Caco-2 (cell line): ENCODE measurements at regions not wholly inside any gene's neighbourhood (a gene's known extent, or its start where the extent isn't known, plus 50 kb on each side); places are given as distances from the start of the nearest gene placed in this dataset.

ENCODE experiments used
- BruUV-seq: library from RNA; stranded (reverse); fragments of 400-500 nt; replicated peaks from 2 replicates; lab custom pipeline; 2021; lab: Mats Ljungman, UMichigan
- CTCF ChIA-PET: fragments of 300-600 bp; sonication (Branson Sonifier 250); formaldehyde crosslinking; loops from one replicate; lab custom pipeline; 2022; ENCODE audit warnings: antibody characterized with exemption; lab: Charles Lee
- POLR2A ChIA-PET: fragments of 300-600 bp; sonication (Branson Sonifier 250); formaldehyde crosslinking; loops from one replicate; lab custom pipeline; 2022; ENCODE audit warnings: antibody characterized with exemption; lab: Charles Lee
- DNase-seq, 2 experiments: peaks; one replicate each; pipeline versions ENCODE4 v3.0.0 to v3.0.0-alpha.2; 2020 to 2022
- H3K27me3 ChIP-seq: replicated peaks from 2 replicates; pipeline ENCODE4 v1.6.0; 2011; ENCODE audit warnings: low read length; ENCODE audit not compliant: control insufficient read depth, insufficient read depth
- H3K36me3 ChIP-seq: 2 replicates; pipeline ENCODE4 v1.5.1; 2011; ENCODE audit warnings: low read length; ENCODE audit not compliant: control insufficient read depth, insufficient read depth
- H3K4me1 ChIP-seq: fragments of 250-450 bp; sonication (Bioruptor Pico); 2 replicates; pipeline ENCODE4 v1.5.1; 2020; ENCODE audit warnings: mild to moderate bottlenecking
- H3K4me3 ChIP-seq: 2 replicates; pipeline ENCODE4 v1.5.1; 2011; ENCODE audit warnings: low read depth, mild to moderate bottlenecking, control low read depth, low read length
- H3K9me3 ChIP-seq: fragments of 250-450 bp; sonication (Bioruptor Pico); 2 replicates; pipeline ENCODE4 v1.5.1; 2020; ENCODE audit warnings: mild to moderate bottlenecking, moderate library complexity
- H3K27ac Mint-ChIP-seq: one replicate; pipeline ENCODE4 v1.8.0; 2022; ENCODE audit warnings: mixed read lengths; ENCODE audit not compliant: unreplicated experiment
- H3K27me3 Mint-ChIP-seq: one replicate; pipeline ENCODE4 v1.8.0; 2022; ENCODE audit warnings: mixed read lengths; ENCODE audit not compliant: insufficient read depth, unreplicated experiment
- H3K36me3 Mint-ChIP-seq: one replicate; pipeline ENCODE4 v1.8.0; 2022; ENCODE audit warnings: mild to moderate bottlenecking, mixed read lengths; ENCODE audit not compliant: insufficient read depth, unreplicated experiment
- H3K4me1 Mint-ChIP-seq: one replicate; pipeline ENCODE4 v1.8.0; 2022; ENCODE audit warnings: low read depth, mixed read lengths; ENCODE audit not compliant: unreplicated experiment
- H3K4me3 Mint-ChIP-seq: one replicate; pipeline ENCODE4 v1.8.0; 2022; ENCODE audit warnings: mild to moderate bottlenecking, moderate library complexity, mixed read lengths; ENCODE audit not compliant: unreplicated experiment
- H3K9me3 Mint-ChIP-seq: one replicate; pipeline ENCODE4 v1.8.0; 2022; ENCODE audit warnings: mixed read lengths; ENCODE audit not compliant: unreplicated experiment
- intact Hi-C: fragments of 100-400 bp; cut with micrococcal nuclease; formaldehyde crosslinking; loops from one replicate; pipeline ENCODE4 v1.10.0; 2022; ENCODE audit not compliant: unreplicated experiment
- TF ChIP-seq, protein P1 (sequence below), 2 experiments: fragments of 200-600 bp in 1 of 2; IDR thresholded peaks; 1 replicate in 1 of 2; 2 replicates in 1 of 2; pipeline versions ENCODE4 v1.5.1 to v1.8.0; 2011 to 2022; ENCODE audit warnings: antibody characterized with exemption in 1 of 2, control low read depth in 1 of 2, inconsistent platforms in 1 of 2, low read depth in 1 of 2, low read length in 1 of 2, mild to moderate bottlenecking in 1 of 2, moderate library complexity in 1 of 2; ENCODE audit not compliant: insufficient read depth in 1 of 2, severe bottlenecking in 1 of 2, unreplicated experiment in 1 of 2

DNA sequence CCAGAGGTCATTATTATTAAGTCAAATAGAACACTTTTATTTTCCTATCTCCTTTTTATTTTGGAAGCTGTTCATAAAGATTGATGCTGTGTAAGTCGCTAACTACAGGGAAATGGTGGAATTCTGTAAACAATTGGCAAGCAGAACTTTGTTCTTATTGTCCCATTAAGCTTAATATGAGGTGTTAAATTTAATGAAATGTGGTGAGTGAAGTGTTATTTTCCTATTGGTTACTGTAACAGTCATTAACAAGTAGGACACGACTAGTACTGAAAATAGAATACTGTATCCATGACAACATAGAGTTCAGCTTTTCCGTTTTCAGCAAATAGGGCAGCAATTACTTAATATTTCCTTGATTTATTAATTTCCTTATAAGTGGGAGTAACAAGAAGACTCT, 279.1 kb upstream of the ZEB2 start:
- TF ChIP-seq, protein P1, sequence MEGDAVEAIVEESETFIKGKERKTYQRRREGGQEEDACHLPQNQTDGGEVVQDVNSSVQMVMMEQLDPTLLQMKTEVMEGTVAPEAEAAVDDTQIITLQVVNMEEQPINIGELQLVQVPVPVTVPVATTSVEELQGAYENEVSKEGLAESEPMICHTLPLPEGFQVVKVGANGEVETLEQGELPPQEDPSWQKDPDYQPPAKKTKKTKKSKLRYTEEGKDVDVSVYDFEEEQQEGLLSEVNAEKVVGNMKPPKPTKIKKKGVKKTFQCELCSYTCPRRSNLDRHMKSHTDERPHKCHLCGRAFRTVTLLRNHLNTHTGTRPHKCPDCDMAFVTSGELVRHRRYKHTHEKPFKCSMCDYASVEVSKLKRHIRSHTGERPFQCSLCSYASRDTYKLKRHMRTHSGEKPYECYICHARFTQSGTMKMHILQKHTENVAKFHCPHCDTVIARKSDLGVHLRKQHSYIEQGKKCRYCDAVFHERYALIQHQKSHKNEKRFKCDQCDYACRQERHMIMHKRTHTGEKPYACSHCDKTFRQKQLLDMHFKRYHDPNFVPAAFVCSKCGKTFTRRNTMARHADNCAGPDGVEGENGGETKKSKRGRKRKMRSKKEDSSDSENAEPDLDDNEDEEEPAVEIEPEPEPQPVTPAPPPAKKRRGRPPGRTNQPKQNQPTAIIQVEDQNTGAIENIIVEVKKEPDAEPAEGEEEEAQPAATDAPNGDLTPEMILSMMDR (IDR thresholded peaks at IDR 0.05; ENCODE audit: insufficient read depth in 1 of 2, low read depth in 1 of 2, low read length in 1 of 2, severe bottlenecking in 1 of 2, unreplicated experiment in 1 of 2) = no peak
- no peak for DNase-seq
- Mint-ChIP-seq H3K36me3 (no peaks in the 10 kb centered on the region), H3K27ac (no peak overlapping the region), H3K9me3 (no peaks in the 10 kb centered on the region), H3K4me3 (no peak overlapping the region), H3K27me3 (peaks cover 20% of the 10 kb centered on the region), H3K4me1 (no peaks in the 10 kb centered on the region)
- H3K9me3 ChIP-seq = no peaks in the 10 kb centered on the region
- no peaks in the 10 kb centered on the region for H3K4me1 ChIP-seq
- H3K36me3 ChIP-seq = no peaks in the 10 kb centered on the region
- intact Hi-C loops = no loop called here
- CTCF ChIA-PET = no interaction called here
- no peak overlapping the region for H3K4me3 ChIP-seq
- H3K27me3 ChIP-seq = no peaks in the 10 kb centered on the region
- POLR2A ChIA-PET = no interaction called here
- no TSS peak for BruUV-seq

DNA sequence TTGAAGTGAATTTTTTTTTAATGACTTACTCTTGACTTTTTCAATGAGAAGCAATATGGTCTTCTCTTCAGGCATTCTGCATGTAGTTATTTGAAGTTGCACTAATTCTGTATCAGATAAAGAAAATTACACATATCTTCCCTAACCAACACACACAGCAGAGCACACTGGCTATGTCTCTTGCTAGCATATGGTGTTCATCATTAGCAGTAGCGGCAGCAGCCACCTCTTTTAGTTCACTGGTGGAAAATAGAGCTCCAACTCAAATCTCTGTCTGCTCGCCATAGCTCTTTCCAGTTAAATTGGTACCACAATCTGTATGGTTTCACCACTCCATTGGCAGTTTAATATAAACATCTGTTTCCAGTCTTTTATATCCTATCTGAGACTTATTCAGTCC, 278.1 kb upstream of the ZEB2 start:
- H3K4me3 ChIP-seq = no peak overlapping the region
- H3K27ac Mint-ChIP-seq = no peak overlapping the region
- H3K27me3 ChIP-seq = no peaks in the 10 kb centered on the region
- H3K9me3 Mint-ChIP-seq = no peaks in the 10 kb centered on the region
- no TSS peak for BruUV-seq
- no peak for DNase-seq
- no peaks in the 10 kb centered on the region for H3K4me1 Mint-ChIP-seq
- H3K36me3 ChIP-seq = no peaks in the 10 kb centered on the region
- peaks cover 18% of the 10 kb centered on the region for H3K27me3 Mint-ChIP-seq
- POLR2A ChIA-PET = no interaction called here
- intact Hi-C loops = no loop called here
- no peaks in the 10 kb centered on the region for H3K36me3 Mint-ChIP-seq
- CTCF ChIA-PET = no interaction called here
- no peaks in the 10 kb centered on the region for H3K9me3 ChIP-seq
- TF ChIP-seq, protein P1 (IDR thresholded peaks at IDR 0.05; ENCODE audit: insufficient read depth in 1 of 2, low read depth in 1 of 2, low read length in 1 of 2, severe bottlenecking in 1 of 2, unreplicated experiment in 1 of 2) = no peak
- H3K4me3 Mint-ChIP-seq = no peak overlapping the region
- H3K4me1 ChIP-seq = no peaks in the 10 kb centered on the region

DNA sequence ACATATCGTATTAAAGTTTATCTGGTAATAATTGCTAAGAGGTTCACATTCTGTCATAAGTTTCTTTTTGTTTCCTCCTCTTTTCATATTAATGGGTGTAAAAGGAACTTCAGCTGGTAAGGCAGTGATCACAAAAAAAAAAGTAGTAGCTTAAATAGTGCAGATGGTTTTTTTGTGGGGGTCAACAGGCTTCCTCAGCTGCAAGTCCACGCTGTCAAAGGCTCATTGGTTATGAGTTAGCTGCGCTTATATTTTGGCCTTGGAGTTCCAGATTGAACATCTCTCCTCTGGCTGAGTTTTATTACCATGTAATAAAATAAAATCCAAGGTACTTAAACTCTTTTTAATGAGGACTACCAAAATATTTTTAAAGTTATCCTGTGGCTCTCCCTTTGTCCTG, 277.0 kb upstream of the ZEB2 start:
- BruUV-seq = no TSS peak
- peaks cover 12% of the 10 kb centered on the region for H3K27me3 Mint-ChIP-seq
- H3K27me3 ChIP-seq = no peaks in the 10 kb centered on the region
- no peaks in the 10 kb centered on the region for H3K9me3 Mint-ChIP-seq
- ChIA-PET POLR2A (no interaction called here), CTCF (no interaction called here)
- no peak overlapping the region for H3K4me3 ChIP-seq
- no peaks in the 10 kb centered on the region for H3K4me1 Mint-ChIP-seq
- no peak for DNase-seq
- intact Hi-C loops = no loop called here
- no peaks in the 10 kb centered on the region for H3K36me3 ChIP-seq
- no peak overlapping the region for H3K27ac Mint-ChIP-seq
- no peak overlapping the region for H3K4me3 Mint-ChIP-seq
- TF ChIP-seq, protein P1 (IDR thresholded peaks at IDR 0.05; ENCODE audit: insufficient read depth in 1 of 2, low read depth in 1 of 2, low read length in 1 of 2, severe bottlenecking in 1 of 2, unreplicated experiment in 1 of 2) = no peak
- no peaks in the 10 kb centered on the region for H3K9me3 ChIP-seq
- H3K4me1 ChIP-seq = no peaks in the 10 kb centered on the region
- H3K36me3 Mint-ChIP-seq = no peaks in the 10 kb centered on the region
